ENCODE measurements at regions not wholly inside any gene's neighbourhood (a gene's known extent, or its start where the extent isn't known, plus 50 kb on each side); places are given as distances from the start of the nearest gene placed in this dataset.

DNA sequence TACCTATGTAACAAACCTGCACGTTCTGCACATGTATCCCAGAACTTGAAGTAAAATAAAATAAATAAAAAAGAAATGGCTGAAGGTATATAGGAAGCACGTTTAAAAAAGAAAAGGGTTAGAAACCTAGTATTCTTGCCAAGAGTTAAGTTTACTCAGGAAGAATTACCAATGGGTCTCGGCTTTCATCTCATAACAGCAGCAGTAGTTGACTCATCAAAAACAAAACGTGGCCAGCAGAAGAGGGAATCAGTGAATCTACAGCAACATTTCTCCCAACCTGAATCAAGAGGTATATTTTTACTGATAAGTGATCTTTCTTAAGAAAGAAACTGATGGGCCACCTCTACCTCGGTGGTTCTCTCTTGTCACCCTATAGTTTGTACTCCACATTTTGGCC lies 340.3 kb downstream of the BRINP2 start:
- TF ChIP-seq EZH2 (IDR thresholded peaks at IDR 0.05) (no peak), FOXP2 (optimal IDR thresholded peaks at IDR 0.05; ENCODE audit: control extremely low read depth, extremely low read length, insufficient read depth) (no peak), POLR2AphosphoS5 (IDR thresholded peaks at IDR 0.05; ENCODE audit: borderline replicate concordance, low read depth, low read length) (no peak)
- Histone ChIP-seq H3K9me3 (ENCODE audit: low read depth, low read length) (no peaks in the 10 kb centered on the region), H3K36me3 (ENCODE audit: insufficient read depth, low read length) (no peaks in the 10 kb centered on the region), H3K4me3 (no peak overlapping the region), H3K9ac (ENCODE audit: insufficient read length) (no peak overlapping the region), H3K27ac (no peak overlapping the region)
- no peak for DNase-seq (ENCODE audit: low read depth, low spot score)

GRCh38 chr1:177505905-177506590 lies 335.3 kb downstream of the BRINP2 start:
- Histone ChIP-seq H3K9me3 (ENCODE audit: low read depth, low read length) (no peaks in the 10 kb centered on the region), H3K36me3 (ENCODE audit: insufficient read depth, low read length) (no peaks in the 10 kb centered on the region), H3K4me3 (no peak overlapping the region), H3K27ac (no peak overlapping the region), H3K9ac (ENCODE audit: insufficient read length) (no peak overlapping the region)
- DNase-seq (ENCODE audit: low read depth, low spot score): no peak
- TF ChIP-seq POLR2AphosphoS5 (IDR thresholded peaks at IDR 0.05; ENCODE audit: borderline replicate concordance, low read depth, low read length) (no peak), EZH2 (IDR thresholded peaks at IDR 0.05) (no peak), FOXP2 (optimal IDR thresholded peaks at IDR 0.05; ENCODE audit: control extremely low read depth, extremely low read length, insufficient read depth) (no peak)

GRCh38 chr1:177495878-177496277 lies 325.1 kb downstream of the BRINP2 start:
- Histone ChIP-seq H3K9me3 (ENCODE audit: low read depth, low read length) (no peaks in the 10 kb centered on the region), H3K4me3 (no peak overlapping the region), H3K36me3 (ENCODE audit: insufficient read depth, low read length) (no peaks in the 10 kb centered on the region), H3K9ac (ENCODE audit: insufficient read length) (no peak overlapping the region), H3K27ac (no peak overlapping the region)
- no peak for DNase-seq (ENCODE audit: low read depth, low spot score)
- TF ChIP-seq FOXP2 (optimal IDR thresholded peaks at IDR 0.05; ENCODE audit: control extremely low read depth, extremely low read length, insufficient read depth) (no peak), POLR2AphosphoS5 (IDR thresholded peaks at IDR 0.05; ENCODE audit: borderline replicate concordance, low read depth, low read length) (no peak), EZH2 (IDR thresholded peaks at IDR 0.05) (no peak)

DNA sequence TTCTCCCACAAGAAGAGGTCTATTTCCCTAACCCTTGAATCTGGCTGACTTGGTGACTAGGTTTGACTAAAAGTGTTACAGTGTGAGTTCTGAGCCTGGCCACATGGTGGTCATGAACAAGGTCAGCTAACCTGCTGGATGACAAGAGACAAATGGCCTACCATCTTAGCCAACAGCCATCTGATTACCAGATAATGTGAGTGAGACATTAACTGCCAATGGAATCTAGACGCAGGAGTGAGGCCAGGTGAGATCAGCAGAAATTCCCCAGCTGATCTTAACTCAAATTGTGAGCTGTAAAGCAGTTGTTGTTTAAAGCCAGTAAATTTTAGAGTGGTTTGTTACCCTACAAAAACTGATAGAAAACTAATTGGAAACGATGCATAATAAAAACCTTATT lies 320.0 kb downstream of the BRINP2 start:
- Histone ChIP-seq H3K36me3 (ENCODE audit: insufficient read depth, low read length) (no peaks in the 10 kb centered on the region), H3K9ac (ENCODE audit: insufficient read length) (no peak overlapping the region), H3K9me3 (ENCODE audit: low read depth, low read length) (no peaks in the 10 kb centered on the region), H3K27ac (no peak overlapping the region), H3K4me3 (no peak overlapping the region)
- no peak for DNase-seq (ENCODE audit: low read depth, low spot score)
- TF ChIP-seq POLR2AphosphoS5 (IDR thresholded peaks at IDR 0.05; ENCODE audit: borderline replicate concordance, low read depth, low read length) (no peak), FOXP2 (optimal IDR thresholded peaks at IDR 0.05; ENCODE audit: control extremely low read depth, extremely low read length, insufficient read depth) (no peak), EZH2 (IDR thresholded peaks at IDR 0.05) (no peak)

DNA sequence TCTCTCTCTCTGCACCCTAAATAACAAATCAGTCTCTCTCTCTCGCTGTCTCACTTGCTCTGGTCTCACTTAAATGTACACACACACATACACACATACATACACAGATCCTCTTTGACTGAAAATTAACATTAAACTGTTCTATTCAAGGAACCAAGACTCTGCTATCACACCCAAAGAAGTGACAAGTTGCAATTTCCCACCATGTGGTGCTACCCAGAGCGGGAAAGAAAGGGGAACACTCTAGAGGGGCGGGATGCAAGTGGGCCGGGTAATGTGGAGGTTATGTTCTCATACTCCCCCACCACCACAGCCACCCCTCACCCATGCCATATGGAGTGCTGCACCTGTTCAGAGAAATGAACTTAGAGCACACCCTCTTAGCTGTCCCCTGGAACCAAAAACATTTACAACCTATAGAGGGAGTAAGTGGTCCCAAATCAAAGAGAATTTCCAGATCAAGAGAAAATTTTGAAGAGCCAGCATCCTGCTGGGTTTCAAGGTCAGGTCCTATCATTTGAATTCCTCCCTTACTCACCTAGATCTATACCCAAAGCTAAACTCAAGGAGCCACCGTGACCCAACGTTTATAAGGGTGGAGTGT lies 319.4 kb downstream of the BRINP2 start:
- Histone ChIP-seq H3K36me3 (ENCODE audit: insufficient read depth, low read length) (no peaks in the 10 kb centered on the region), H3K4me3 (no peak overlapping the region), H3K9me3 (ENCODE audit: low read depth, low read length) (no peaks in the 10 kb centered on the region), H3K9ac (ENCODE audit: insufficient read length) (no peak overlapping the region), H3K27ac (no peak overlapping the region)
- DNase-seq (ENCODE audit: low read depth, low spot score): no peak
- TF ChIP-seq POLR2AphosphoS5 (IDR thresholded peaks at IDR 0.05; ENCODE audit: borderline replicate concordance, low read depth, low read length) (no peak), EZH2 (IDR thresholded peaks at IDR 0.05) (no peak), FOXP2 (optimal IDR thresholded peaks at IDR 0.05; ENCODE audit: control extremely low read depth, extremely low read length, insufficient read depth) (no peak)

GRCh38 chr1:177488722-177489121 lies 318.0 kb downstream of the BRINP2 start:
- no peak overlapping the region for H3K4me3 ChIP-seq
- TF ChIP-seq EZH2 (IDR thresholded peaks at IDR 0.05): no peak
- TF ChIP-seq POLR2AphosphoS5 (IDR thresholded peaks at IDR 0.05; ENCODE audit: borderline replicate concordance, low read depth, low read length): no peak
- TF ChIP-seq FOXP2 (optimal IDR thresholded peaks at IDR 0.05; ENCODE audit: control extremely low read depth, extremely low read length, insufficient read depth): no peak
- no peaks in the 10 kb centered on the region for H3K9me3 ChIP-seq (ENCODE audit: low read depth, low read length)
- H3K36me3 ChIP-seq (ENCODE audit: insufficient read depth, low read length): no peaks in the 10 kb centered on the region
- no peak overlapping the region for H3K27ac ChIP-seq
- H3K9ac ChIP-seq (ENCODE audit: insufficient read length): no peak overlapping the region
- no peak for DNase-seq (ENCODE audit: low read depth, low spot score)

DNA sequence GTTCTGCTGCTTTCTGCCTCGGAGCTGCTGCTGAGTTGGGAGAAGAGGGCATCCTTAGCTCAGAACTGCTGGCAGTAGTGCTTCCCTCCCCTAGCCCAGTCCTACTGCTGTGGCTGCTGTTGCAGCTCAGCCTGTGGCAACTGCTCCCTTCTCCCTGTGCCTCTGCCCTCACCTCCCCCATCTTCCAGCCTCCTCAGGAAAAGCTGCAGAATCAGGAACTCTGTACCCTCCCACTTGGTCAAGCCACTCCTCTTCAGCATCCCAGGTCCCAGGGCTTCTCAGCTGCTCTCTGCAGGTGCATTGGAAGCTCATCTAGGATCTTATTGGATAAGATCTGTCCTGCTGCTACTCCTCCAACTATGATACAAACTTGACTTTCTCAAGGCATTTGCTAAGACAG lies 316.7 kb downstream of the BRINP2 start:
- Histone ChIP-seq H3K9ac (ENCODE audit: insufficient read length) (no peak overlapping the region), H3K36me3 (ENCODE audit: insufficient read depth, low read length) (no peaks in the 10 kb centered on the region), H3K27ac (no peak overlapping the region), H3K4me3 (no peak overlapping the region), H3K9me3 (ENCODE audit: low read depth, low read length) (no peaks in the 10 kb centered on the region)
- no peak for DNase-seq (ENCODE audit: low read depth, low spot score)
- no peak for TF ChIP-seq FOXP2 (optimal IDR thresholded peaks at IDR 0.05; ENCODE audit: control extremely low read depth, extremely low read length, insufficient read depth)
- no peak for TF ChIP-seq POLR2AphosphoS5 (IDR thresholded peaks at IDR 0.05; ENCODE audit: borderline replicate concordance, low read depth, low read length)
- TF ChIP-seq EZH2 (IDR thresholded peaks at IDR 0.05): no peak

- H3K9me3 ChIP-seq (ENCODE audit: low read depth, low read length): no peaks in the 10 kb centered on the region
- H3K9ac ChIP-seq (ENCODE audit: insufficient read length): no peak overlapping the region
- TF ChIP-seq POLR2AphosphoS5 (IDR thresholded peaks at IDR 0.05; ENCODE audit: borderline replicate concordance, low read depth, low read length) (no peak), FOXP2 (optimal IDR thresholded peaks at IDR 0.05; ENCODE audit: control extremely low read depth, extremely low read length, insufficient read depth) (no peak), EZH2 (IDR thresholded peaks at IDR 0.05) (no peak)
- no peaks in the 10 kb centered on the region for H3K36me3 ChIP-seq (ENCODE audit: insufficient read depth, low read length)
- no peak overlapping the region for H3K27ac ChIP-seq
- DNase-seq (ENCODE audit: low read depth, low spot score): no peak
- no peak overlapping the region for H3K4me3 ChIP-seq
These were observed 310.1 kb downstream of the BRINP2 start for GRCh38 chr1:177480741-177481305.

Measured in SK-N-MC (cell line).